ENCODE measurements at regions not wholly inside any gene's neighbourhood (a gene's known extent, or its start where the extent isn't known, plus 50 kb on each side); places are given as distances from the start of the nearest gene placed in this dataset.

- TF ChIP-seq CTCF (IDR thresholded peaks at IDR 0.05) (no peak), EZH2 (IDR thresholded peaks at IDR 0.05; ENCODE audit: borderline replicate concordance, insufficient read depth, low read depth, low read length, poor library complexity, severe bottlenecking) (no peak)
These were observed 79.2 kb downstream of the ELAPOR2 start for GRCh38 chr7:86980223-86980622.
